ENCODE measurements at regions not wholly inside any gene's neighbourhood (a gene's known extent, or its start where the extent isn't known, plus 50 kb on each side); places are given as distances from the start of the nearest gene placed in this dataset.

DNA sequence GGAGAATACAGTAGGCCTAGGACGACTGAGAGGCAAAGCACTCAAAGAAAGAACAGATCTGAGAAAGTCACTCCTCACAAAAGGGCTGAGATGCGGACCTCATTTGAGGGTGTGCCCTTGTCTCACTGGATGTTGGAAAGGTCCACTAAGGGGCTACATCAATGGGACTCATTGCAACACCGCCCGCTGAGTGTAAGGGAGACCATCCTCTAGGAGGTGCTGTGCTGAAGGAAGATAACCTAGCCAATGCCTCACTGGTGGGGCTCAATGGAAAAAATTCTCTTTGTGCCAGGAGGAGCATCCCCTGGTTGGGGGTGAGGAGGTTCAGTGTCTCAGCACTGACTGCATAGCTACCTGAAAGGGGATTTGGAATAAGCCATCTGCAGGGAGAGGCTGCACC lies 758.7 kb upstream of the CELF2 start:
- no peaks in the 10 kb centered on the region for H3K9me3 ChIP-seq (ENCODE audit: control insufficient read depth, insufficient read depth, low read length)
- TF ChIP-seq, protein P1, sequence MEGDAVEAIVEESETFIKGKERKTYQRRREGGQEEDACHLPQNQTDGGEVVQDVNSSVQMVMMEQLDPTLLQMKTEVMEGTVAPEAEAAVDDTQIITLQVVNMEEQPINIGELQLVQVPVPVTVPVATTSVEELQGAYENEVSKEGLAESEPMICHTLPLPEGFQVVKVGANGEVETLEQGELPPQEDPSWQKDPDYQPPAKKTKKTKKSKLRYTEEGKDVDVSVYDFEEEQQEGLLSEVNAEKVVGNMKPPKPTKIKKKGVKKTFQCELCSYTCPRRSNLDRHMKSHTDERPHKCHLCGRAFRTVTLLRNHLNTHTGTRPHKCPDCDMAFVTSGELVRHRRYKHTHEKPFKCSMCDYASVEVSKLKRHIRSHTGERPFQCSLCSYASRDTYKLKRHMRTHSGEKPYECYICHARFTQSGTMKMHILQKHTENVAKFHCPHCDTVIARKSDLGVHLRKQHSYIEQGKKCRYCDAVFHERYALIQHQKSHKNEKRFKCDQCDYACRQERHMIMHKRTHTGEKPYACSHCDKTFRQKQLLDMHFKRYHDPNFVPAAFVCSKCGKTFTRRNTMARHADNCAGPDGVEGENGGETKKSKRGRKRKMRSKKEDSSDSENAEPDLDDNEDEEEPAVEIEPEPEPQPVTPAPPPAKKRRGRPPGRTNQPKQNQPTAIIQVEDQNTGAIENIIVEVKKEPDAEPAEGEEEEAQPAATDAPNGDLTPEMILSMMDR (IDR thresholded peaks at IDR 0.05; ENCODE audit: low read depth, low read length) = no peak
- DNase-seq (ENCODE audit: low read depth, low spot score) = no peak
- H3K4me3 ChIP-seq (ENCODE audit: low read depth, low read length) = no peak overlapping the region
- ChIA-PET POLR2A (no interaction called here), CTCF (no interaction called here)
- H3K27ac ChIP-seq (ENCODE audit: low read depth, low read length) = no peak overlapping the region
- no peaks in the 10 kb centered on the region for H3K27me3 ChIP-seq (ENCODE audit: control insufficient read depth, insufficient read depth, low read length)

DNA sequence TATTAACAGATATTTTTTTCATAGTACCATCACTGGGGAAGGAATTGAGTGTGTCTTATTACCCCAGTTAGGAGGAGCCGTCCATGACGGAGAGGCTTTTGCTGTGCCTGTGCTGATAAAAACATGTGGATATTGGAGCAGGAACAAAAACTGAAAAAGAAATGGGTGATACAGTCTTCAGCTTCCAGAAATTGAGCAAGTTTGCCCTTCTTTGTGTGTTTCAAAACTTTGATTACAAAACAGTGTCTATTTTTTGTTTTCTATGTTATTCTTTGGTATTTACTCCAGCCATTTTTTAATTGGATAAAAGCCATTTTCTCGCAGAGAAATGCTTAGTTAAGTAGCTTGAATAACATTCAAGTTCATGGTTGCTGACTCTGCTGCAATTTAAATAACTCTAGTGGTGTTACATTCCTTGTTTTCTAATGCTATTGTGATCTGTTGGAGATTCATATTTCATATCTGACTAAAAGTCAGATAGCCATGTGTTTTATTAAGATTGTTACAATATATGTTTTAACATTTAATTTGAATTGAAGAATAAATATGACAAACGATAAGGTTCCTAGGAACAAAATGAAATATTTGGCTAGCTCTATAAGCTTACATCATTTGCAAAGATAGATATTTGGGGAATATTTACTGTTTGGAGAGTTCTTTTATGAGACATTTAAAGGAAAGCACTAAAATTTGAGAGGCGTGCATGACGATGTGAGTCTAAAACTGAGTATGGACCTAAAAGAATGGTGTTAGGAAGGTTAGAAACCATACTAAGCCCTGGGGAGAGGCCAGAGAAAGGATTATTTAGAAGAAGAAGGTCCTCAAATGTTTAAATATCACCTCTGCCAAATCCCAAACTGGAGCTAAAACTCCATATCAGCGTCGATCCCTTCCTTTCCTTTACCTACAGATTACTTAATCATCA lies 747.3 kb upstream of the CELF2 start:
- TF ChIP-seq, protein P1 (IDR thresholded peaks at IDR 0.05; ENCODE audit: low read depth, low read length) = no peak
- ChIA-PET CTCF (interaction anchor here (0.6 kb wide), 1 partner anchor 659 kb away, joined by 3 read pairs; no protein-coding TSS in a partner anchor), POLR2A (no interaction called here)
- no peak overlapping the region for H3K27ac ChIP-seq (ENCODE audit: low read depth, low read length)
- H3K9me3 ChIP-seq (ENCODE audit: control insufficient read depth, insufficient read depth, low read length) = no peaks in the 10 kb centered on the region
- H3K27me3 ChIP-seq (ENCODE audit: control insufficient read depth, insufficient read depth, low read length) = no peaks in the 10 kb centered on the region
- H3K4me3 ChIP-seq (ENCODE audit: low read depth, low read length) = no peak overlapping the region
- DNase-seq (ENCODE audit: low read depth, low spot score) = no peak

GRCh38 chr10:10271639-10272192 lies 746.0 kb upstream of the CELF2 start:
- CTCF ChIA-PET = no interaction called here
- no peak for DNase-seq (ENCODE audit: low read depth, low spot score)
- TF ChIP-seq, protein P1 (IDR thresholded peaks at IDR 0.05; ENCODE audit: low read depth, low read length) = no peak
- POLR2A ChIA-PET = no interaction called here
- Histone ChIP-seq H3K27ac (ENCODE audit: low read depth, low read length) (no peak overlapping the region), H3K4me3 (ENCODE audit: low read depth, low read length) (no peak overlapping the region), H3K9me3 (ENCODE audit: control insufficient read depth, insufficient read depth, low read length) (no peaks in the 10 kb centered on the region), H3K27me3 (ENCODE audit: control insufficient read depth, insufficient read depth, low read length) (no peaks in the 10 kb centered on the region)

GRCh38 chr10:10273661-10274060 lies 744.0 kb upstream of the CELF2 start:
- CTCF ChIA-PET = no interaction called here
- Histone ChIP-seq H3K27ac (ENCODE audit: low read depth, low read length) (no peak overlapping the region), H3K4me3 (ENCODE audit: low read depth, low read length) (no peak overlapping the region), H3K9me3 (ENCODE audit: control insufficient read depth, insufficient read depth, low read length) (no peaks in the 10 kb centered on the region), H3K27me3 (ENCODE audit: control insufficient read depth, insufficient read depth, low read length) (no peaks in the 10 kb centered on the region)
- TF ChIP-seq, protein P1 (IDR thresholded peaks at IDR 0.05; ENCODE audit: low read depth, low read length) = no peak
- POLR2A ChIA-PET = no interaction called here
- DNase-seq (ENCODE audit: low read depth, low spot score) = no peak

GRCh38 chr10:10279906-10280305 lies 737.8 kb upstream of the CELF2 start:
- DNase-seq (ENCODE audit: low read depth, low spot score) = no peak
- TF ChIP-seq, protein P1 (IDR thresholded peaks at IDR 0.05; ENCODE audit: low read depth, low read length) = no peak
- ChIA-PET POLR2A (no interaction called here), CTCF (interaction anchor here (0.7 kb wide), 1 partner anchor 30 kb away, joined by 3 read pairs; no protein-coding TSS in a partner anchor)
- no peaks in the 10 kb centered on the region for H3K27me3 ChIP-seq (ENCODE audit: control insufficient read depth, insufficient read depth, low read length)
- H3K27ac ChIP-seq (ENCODE audit: low read depth, low read length) = no peak overlapping the region
- no peak overlapping the region for H3K4me3 ChIP-seq (ENCODE audit: low read depth, low read length)
- no peaks in the 10 kb centered on the region for H3K9me3 ChIP-seq (ENCODE audit: control insufficient read depth, insufficient read depth, low read length)

Measured in AG04450 (cell line).